GM21360 (cell line): ENCODE measurements at regions not wholly inside any gene's neighbourhood (a gene's known extent, or its start where the extent isn't known, plus 50 kb on each side); places are given as distances from the start of the nearest gene placed in this dataset.

Experiments used
- ATAC-seq: cut with Tn5 transposase; IDR thresholded peaks from one replicate; pipeline ENCODE4 v1.9.1; 2021; ENCODE audit warnings: mild to moderate bottlenecking, moderate library complexity; ENCODE audit not compliant: unreplicated experiment

DNA sequence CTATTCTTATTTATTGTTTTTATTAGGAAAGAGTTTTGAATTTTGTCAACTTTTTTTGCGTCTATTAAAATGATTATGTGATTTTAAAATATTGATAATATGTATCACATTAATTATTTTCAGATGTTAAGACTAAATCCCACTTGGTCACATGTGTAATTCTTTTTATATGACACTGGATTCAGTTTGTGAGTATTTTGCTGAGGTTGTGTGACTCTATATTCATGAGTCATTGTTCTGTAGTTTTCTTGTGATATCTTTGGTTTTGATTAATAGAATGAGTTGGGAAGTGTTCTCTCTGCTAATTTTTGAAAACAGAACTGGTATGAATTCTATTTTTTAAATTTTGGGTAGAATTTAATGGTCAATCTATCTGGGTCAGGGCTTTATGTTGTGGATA lies 317.9 kb downstream of the ETS1 start:
- no peak for ATAC-seq

DNA sequence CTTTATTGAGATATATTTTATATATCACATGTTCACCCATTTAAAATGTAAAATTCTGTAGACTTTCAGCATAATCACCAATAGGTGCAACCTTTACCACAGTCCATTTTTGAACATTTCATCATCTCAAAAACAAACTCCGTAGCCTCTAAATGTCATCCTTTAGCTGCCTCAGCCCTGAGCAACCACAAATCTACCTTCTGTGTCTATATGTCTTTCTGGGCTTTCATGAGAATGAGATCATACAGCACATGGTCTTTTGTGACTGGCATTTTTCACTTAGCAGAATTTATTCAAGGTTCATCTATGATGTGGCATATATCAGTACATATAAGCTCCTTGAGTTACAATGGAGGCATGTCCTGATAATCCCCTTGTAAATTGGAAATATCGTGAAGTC lies 320.5 kb downstream of the ETS1 start:
- no peak for ATAC-seq

DNA sequence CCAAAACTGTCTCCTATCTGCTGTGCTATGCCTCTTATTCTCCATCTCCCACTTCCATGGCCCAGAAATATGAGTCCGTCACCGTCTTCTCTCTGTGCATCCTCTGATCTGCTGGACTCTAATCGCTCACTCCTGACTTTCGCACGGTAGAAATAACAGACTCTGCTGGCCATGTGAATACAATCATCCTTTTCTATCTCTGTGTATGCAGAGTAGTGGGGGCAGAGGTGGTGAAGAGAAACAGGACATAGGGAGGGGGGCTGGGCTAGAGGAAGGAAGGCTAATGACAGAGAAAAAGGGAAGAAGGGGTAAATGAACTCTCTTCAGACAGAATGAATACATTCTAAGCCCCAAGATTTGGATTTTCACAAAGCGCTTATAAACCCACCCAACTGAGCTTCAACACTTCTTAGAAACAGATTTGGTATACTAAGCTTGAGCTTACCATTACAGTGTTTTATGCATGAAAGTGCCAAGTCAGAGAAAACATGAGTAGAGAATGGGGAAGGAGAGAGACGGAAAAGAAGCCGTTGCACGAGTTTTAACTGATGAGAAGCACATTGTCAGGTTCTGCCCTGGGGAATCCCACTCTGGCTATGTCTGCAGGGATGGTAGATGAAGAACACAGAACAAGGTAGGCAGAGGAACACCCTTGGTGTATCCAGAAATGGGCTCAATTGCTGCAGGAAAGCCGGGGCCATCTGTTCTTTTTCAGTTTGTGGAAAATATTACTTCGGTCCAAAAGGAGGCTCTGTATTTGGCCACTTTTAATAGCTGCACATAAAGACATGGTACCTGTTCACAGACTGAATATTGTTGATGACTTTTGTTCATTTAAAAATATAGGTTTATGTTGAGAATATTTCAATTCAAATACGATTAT lies 324.7 kb downstream of the ETS1 start:
- ATAC-seq = no peak

DNA sequence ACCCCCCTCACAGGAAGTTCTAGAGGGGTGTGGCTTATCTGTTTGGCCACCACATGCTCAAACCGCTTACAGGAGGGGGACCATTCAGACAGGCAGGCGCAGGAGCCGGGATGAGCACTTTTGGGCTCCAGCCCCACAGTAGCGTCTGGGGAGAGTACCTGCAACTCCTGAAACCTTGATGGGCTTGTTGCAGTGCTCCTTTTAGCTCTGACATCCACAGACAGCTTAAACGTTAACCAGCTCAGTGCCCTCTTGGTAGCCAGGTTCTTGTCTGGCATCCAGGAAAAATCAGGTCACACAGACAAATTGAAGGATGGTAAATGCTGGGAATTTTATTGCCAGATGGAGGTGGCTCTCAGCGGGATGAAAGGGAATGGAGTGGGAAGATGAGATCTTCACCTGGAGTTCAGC lies 326.3 kb downstream of the ETS1 start:
- no peak for ATAC-seq

DNA sequence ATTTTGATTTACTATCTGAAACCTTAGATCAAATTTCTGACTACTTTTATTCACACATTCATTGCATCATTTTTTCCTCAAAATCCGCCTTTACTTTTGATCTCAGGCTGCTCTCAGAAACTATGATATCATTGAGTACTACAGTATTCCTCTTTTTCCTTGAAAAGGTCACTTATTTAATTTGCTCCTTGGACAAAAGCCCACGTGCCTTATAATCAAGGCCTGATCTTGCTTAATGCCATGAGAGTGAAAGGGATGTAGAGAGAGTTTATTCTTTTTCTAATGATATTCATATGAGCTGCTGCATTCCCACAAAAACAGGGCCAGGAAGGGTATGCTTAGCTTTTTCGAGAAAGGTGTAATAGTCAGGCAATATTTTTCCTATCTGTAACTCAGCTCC lies 327.0 kb downstream of the ETS1 start:
- no peak for ATAC-seq

DNA sequence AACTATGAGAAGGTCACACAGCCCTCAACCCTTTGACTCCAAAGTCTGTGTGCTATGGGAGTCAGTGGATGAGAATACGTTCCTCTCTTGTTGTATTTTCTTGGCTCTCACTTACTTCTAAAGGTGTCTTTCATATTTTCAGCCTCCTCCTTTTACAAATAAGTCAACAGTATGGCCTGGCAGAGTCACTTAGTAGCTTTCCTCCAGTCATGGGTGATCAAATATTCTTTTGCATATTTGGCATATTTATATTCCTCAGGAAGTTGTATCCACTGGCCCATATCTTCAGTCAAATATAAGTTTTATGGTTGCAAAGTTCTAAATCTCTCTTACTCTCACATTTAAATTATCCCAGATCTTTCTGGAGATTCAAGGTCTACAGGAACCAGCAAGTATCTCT lies 327.5 kb downstream of the ETS1 start:
- no peak for ATAC-seq

DNA sequence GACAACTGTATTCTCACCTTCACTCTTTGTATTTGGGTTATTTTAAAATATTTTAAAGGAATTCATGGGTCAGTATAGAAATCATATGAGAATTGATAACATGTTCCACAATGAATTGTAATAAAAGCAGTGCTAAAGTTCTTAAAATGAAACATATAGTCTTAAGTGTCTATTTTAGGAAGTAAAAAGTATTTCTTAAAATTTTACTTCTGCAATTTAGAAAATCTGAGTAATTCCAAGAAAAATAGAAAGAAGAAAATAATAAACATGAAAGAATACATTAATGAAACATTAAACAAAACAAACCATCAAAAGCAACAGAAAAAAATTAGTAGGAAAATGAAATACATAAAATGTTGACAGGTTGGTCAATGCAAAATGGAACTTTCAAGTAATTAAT lies 332.4 kb downstream of the ETS1 start:
- ATAC-seq = no peak

DNA sequence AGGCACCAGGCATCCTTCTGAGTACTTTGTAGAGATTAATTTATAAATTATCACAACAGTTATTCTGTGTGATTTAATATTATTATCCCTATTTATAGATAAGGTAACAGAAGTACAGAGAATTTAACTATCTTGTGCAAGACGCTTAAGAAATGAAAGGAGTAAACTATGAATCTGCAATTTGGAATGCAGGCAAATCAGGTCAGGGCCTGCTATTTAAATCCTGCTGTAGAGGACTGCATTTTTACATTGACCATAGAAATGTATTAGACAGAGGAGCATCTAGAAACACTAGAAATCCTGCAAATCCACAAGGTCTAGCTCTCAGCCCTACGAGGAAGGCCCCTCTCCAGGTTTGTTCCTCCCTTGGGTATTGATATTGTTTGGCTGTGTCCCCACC lies 336.2 kb downstream of the ETS1 start:
- ATAC-seq = no peak

DNA sequence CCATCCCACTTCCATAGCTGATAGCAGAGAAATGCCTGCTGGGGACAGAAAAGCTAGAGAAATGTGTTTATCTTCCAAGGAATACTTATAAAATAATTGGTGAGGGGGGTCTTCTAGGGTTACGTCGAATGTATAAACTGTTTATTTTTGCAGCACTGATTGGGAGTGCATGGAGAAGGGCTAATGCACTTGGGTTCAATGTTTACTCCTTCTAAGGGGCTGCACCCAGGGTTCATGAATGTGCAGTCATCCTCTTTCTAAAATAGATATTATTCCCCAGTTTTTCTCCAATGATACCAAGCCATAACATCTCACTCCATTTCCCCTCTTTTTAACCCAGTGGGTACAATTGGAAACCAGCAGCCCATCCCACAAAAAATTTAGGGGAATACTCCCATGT lies 336.9 kb downstream of the ETS1 start:
- no peak for ATAC-seq

DNA sequence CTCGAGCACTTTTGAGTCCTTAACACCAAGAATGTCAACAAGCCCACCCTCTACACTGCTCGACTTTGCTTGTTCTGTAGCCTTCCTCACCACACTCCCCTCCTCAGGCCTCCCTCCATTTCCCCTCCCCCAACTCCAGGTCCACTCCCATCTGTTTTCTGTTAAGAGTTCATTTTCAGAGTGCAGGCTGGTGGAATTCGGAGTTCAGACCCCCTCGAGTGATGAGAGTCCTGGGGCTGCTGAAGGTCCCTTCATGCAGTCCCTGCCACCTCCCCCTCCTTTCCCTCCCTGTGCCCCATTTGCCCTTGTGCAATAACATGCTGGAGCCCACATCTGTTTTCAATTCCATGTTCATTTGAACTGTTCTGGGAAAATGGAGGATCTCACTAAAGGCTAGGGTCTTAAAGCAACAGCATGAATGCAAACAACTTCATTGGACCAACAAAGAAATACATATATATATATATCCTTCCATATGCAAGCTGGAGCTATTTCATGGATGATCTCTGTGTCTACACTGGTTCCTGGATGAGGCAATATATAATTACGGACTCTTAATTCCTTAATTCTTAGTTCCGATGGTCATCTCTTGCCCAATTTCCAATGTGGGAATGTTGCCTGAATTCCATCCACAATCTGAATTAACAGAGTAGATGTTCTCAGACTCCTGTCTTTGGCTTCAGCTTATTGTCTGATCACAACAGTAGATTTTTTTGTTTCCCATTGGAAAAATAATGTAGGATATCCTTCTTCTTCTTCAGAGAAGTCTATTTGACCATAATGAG lies 340.4 kb downstream of the ETS1 start:
- ATAC-seq = no peak

DNA sequence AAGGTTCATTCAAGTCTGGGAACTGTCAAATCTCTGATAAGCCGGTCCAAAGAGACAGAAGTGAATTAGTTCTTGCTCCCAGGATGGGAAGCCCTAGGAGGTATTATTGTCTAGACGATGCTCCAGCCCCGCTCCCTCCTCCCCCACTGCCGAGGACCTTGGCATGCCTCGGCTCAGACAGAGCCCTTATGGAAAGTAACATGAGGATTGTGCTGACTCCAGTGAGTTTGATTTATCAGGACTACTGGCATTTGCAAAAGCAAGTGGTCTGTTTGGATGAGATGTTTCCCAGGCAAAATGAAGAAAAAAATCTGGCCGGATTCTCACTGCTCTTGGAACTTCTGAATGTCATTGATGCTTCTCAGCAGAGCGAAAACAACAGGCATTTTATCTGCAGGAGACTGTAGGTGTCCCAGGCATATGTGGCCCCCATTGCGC lies 341.0 kb downstream of the ETS1 start:
- ATAC-seq = no peak

DNA sequence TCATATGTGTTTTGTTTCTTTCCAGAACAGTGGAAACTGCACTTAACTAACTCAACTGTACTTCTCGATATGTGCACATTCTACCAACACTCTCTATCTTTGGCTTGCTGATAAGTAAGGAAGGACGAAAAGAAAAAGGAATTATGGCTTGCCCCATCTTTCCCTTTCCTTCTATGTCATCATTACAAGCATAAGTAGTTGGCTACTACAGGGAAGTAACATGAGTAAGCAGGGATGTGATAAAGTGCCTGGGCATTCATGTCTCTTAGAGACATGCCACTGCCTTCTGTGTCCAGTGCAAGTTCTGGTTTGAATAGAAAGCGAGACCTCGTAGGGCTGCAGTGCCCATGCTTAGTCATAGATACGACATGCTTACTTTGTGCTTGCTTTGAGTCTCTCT lies 342.5 kb downstream of the ETS1 start:
- no peak for ATAC-seq

DNA sequence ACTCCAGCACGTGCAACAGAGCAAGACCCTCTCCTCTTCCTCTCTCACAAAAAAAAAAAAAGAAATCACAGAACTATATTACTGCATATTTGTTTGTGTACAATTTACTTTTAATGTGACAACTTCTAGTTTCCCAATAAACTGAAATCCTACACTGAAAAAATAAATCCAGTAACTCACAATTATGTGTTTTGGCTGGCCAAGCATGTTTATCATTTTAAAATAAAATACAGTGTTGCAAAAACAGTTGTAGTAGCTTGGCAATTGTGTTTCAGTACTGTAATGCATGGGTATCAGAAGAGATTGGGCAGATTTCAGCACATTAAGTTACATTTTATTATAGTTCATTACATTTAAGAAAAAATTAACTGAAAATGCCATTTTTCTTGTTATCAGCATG lies 344.9 kb downstream of the ETS1 start:
- ATAC-seq = no peak

DNA sequence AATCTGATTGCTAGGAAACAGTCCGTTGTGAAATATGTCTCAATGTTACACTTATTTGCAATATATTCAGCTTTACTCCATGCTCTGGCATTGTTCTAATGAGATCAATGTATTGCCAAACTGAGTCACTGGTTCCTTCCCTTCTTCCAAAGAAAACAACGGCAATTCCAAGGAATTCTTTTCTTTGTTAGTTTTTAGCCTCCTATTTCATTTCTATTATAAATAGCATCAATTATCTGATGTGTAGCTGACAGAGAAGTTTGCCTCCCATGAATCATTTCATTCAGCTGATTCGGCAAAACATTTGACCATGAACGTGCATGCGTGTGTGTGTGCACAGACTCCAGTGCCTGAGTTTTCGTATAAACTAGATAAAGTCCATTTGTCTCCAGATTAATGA lies 346.8 kb downstream of the ETS1 start:
- ATAC-seq = no peak

DNA sequence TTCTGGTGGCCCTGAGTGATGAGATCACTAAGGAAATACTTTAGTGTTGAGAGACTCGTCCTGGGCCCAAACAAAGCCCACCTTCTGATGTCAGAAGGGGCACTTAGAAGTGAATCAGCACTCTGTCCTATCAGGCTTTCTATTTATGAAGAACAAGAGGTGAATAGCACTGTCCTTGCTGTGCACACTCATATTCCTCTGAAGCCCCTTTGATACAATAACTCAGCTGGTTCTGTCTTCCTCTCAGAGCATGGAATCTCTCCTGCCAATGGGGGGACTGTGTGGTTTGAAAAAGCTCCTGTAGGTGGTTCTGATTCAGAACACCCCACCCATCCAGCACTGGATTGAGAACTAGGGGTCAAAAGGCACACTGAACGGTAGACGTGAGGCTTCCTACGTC lies 348.1 kb downstream of the ETS1 start:
- ATAC-seq = no peak

DNA sequence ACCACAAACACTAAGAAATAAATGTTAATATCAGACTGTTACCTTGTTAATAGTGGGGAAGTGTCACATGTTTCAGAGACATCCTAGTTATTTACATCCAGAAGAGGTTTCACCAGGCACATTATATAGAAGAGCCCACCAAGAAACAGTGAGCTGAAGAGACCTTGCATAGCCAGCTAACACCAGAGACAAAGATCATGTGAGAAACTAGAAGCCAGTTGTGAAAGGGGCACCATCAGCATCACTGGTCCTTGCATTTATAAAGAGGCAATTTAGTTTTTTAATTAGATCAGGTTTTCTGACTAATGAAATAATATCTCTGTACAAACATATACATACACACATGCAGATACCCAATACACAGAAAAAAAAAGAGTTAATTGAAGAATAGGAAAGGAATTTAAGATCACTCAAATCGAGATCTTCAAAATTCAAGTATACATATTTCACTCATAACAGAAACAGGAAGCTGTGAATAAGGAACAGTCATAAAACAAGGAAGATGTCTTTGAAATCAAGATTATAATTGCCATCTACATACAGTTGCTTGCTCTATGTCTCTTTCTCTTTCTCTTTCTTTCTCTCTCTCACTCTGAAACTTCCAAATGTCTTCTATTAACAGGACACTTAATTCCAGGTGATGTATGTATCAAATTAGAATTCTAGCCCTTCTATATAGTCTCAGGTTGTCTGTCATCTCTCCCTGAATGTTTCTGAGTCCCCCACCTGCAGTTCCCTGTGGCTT lies 348.7 kb downstream of the ETS1 start:
- ATAC-seq = peak; percentile 68

DNA sequence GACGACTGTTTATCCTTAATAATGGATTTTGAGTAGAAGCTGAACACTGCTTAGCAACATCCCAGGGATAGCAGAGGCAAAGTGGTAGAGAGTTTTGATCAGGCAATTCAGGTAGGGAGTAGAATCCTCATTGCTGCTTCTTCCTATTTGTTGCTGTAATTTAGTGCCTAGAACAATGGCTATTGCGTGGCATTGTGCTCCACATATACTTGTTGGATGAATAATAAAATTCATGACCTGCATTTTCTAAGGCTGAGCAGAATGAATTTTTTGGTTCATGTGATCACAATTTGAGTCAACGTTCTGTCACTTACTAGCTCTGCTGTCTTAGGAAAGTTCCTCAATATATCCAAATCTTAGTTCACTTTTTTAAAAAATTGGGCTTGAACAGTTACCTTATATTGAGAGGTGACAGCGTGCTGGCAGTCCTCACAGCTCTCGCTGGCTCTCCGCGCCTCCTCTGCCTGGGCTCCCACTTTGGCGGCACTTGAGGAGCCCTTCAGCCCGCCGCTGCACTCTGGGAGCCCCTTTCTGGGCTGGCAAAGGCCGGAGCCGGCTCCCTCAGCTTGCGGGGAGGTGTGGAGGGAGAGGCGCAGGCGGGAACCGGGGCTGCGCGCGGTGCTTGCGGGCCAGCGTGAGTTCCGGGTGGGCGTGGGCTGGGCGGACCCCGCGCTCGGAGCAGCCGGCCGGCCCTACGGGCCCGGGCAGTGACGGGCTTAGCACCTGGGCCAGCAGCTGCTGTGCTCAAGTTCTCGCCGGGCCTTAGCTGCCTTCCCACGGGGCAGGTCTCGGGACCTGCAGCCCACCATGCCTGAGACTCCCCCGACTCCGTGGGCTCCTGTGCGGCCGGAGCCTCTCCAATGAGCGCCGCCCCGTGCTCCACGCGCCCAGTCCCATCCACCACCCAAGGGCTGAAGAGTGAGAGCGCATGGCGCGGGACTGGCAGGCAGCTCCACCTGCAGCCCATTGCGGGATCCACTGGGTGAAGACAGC lies 350.6 kb downstream of the ETS1 start:
- no peak for ATAC-seq

DNA sequence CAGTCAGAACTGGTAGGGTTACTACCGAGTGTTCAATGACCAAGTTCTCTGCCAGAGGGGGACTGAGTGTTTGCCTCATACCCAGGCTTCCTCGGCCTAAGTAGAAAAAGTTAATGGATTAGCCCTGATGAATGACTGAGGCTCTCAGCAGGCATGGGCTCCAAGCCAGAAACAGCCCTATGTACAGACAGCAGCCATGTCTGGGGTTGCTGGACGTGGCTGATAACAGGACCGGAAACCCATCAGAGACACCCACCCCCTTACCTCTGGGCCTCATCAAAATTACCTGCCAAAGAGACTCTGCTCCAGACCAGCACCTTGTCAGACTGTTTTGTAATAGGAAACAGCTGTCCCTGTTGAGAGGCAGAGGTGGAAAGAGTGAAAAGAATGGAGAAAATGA lies 351.4 kb downstream of the ETS1 start:
- ATAC-seq = no peak

DNA sequence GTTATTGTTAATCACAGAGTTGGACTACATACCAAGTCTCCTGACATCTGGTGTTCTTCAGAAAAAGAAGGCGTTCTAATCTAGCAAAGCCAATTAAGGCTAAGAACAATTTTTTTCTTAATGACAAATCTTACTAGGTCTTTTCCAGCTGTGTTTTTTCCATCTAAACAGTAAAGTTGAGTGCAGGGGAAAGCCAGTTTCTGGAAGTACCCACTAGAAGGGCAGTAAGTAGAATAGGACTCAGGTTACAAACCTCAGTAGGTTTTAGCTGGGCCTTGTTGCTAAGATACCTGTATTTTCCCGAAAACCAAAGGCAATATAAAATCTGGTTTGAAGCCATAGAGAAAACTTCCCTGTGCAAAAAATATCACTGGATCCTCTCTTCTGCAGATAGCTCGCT lies 351.9 kb downstream of the ETS1 start:
- ATAC-seq = no peak

DNA sequence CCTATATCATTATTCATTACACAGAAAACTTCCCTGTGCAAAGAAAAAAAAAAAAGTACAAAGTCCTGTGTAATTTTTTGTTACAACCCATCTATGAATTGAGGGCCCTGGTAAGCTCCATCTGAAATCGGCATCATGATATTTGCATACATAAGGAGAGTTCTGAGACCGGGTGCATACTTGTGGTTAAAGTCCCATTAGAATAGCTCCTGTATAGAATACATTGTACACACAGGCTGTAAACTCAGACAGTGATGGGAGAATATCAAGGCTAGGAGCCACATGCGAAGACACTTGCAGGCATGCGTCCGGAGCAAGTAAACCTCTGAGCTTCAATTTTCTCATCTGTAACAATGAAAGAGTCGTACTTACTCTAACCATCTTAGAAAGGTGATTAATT lies 353.2 kb downstream of the ETS1 start:
- no peak for ATAC-seq
